NCI-H2196 treated with DMSO at 0.1 percent for 48 hours (cell line): ENCODE measurements at regions not wholly inside any gene's neighbourhood (a gene's known extent, or its start where the extent isn't known, plus 50 kb on each side); places are given as distances from the start of the nearest gene placed in this dataset.
"Not testable (repeated sequence)": the region's sequence is repeated elsewhere in the genome, so short reads cannot be mapped to it uniquely, and the experiment has no call there.

Experiments used
- DNase-seq: peaks from one replicate; lab custom pipeline; 2025; ENCODE audit not compliant: unreplicated experiment; lab: John Stamatoyannopoulos, UW

- no peak for DNase-seq
These were observed 118.1 kb upstream of the SLC39A10 start for GRCh38 chr2:195538937-195539336.

- DNase-seq = no peak
These were observed 119.2 kb upstream of the SLC39A10 start for GRCh38 chr2:195537811-195538210.

DNA sequence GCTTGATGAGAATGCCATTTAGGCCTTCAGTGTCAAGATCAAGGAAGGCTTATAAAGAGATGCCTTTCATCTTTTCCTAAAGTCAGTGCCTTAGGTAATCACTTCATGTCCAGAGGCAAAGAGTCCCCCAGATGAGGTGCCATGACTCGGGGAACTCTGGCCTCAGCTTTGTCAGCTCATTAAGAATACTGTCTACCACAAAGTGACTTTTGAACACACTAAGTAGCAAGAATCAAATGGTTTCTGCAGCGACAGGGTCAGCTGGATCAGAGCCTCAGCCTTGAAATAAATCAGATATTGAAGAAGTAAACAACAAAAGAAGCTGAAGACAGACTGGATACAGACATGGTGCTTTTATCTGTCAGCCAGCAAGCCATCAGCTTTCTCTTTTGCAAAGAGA lies 120.1 kb upstream of the SLC39A10 start:
- DNase-seq = no peak

DNA sequence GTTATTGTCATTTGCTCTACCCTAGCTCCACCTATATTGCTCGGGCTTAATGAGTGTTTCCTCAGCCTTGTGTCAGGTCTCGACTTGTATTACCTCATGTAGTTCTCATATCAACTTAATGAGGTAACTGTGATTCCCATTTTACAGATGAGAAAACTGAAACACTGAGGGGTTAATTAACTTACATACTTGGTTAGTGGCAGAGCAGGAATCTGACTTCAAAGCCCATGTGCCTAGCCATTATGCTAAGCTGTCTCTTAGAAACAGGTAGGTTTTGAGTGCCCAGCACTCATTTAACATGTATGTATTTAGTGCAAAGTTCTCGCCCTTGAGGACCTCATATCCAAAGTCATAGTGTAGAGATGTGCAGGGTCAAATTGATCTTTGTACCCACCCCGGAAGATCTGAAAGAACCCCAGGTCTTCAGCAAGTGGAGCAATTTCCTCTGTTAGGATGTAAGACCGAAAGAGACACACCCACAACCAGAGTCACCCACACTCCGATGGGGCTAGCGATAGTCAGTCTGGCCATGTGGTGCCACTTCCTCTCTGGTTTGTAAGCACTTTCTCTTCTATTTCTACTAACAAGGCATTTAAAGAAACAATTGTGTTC lies 121.0 kb upstream of the SLC39A10 start:
- no peak for DNase-seq

GRCh38 chr2:195534971-195535370 lies 122.1 kb upstream of the SLC39A10 start:
- no peak for DNase-seq

- DNase-seq = no peak
These were observed 123.0 kb upstream of the SLC39A10 start for GRCh38 chr2:195533771-195534642.

- no peak for DNase-seq
These were observed 124.3 kb upstream of the SLC39A10 start for GRCh38 chr2:195532628-195533271.

- no peak for DNase-seq
These were observed 124.8 kb upstream of the SLC39A10 start for GRCh38 chr2:195532255-195532627.

DNA sequence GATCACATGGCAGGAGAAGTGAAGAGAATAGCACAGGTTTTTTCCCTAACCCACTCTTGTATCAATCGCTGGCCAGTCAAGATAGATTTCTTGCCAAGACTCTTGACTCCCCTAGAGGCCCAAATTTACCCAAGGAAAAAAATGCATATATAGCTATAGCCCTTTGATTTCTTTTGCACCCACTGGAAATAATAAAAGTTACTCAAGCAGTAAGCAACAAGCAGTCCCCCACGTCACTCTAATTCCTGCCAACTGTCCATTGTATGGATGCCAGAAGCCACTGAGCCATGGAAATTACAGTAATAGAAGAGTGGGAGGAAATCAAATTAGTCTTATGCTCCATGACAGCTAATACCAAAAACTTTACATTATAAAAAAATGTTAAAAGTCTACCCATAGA lies 125.3 kb upstream of the SLC39A10 start:
- no peak for DNase-seq

GRCh38 chr2:195523242-195523641 lies 133.8 kb upstream of the SLC39A10 start:
- DNase-seq = not testable (repeated sequence)

- DNase-seq = no peak
These were observed 135.4 kb upstream of the SLC39A10 start for GRCh38 chr2:195521589-195521988.

- no peak for DNase-seq
These were observed 136.3 kb upstream of the SLC39A10 start for GRCh38 chr2:195520671-195521155.

GRCh38 chr2:195515551-195515950 lies 141.5 kb upstream of the SLC39A10 start:
- DNase-seq = no peak

DNA sequence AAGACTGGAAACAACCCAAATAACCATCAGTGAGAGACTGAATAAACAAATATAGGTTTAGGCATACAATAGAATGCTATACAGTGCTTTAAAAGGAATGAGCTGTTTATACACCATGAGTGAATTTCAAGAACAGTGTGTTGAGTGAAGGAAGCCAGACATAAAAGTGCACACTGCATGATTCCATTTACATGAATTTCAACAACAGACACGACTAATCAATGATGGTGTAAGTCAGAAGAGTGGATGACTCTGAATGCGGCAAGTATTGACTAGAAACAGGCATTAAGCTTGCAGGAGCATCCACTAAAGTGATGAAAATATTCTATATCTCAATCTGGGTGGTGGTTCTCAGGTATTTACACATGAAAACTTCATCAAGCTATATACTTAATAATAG lies 142.7 kb upstream of the SLC39A10 start:
- no peak for DNase-seq

- DNase-seq = no peak
These were observed 143.9 kb upstream of the SLC39A10 start for GRCh38 chr2:195513119-195513518.

DNA sequence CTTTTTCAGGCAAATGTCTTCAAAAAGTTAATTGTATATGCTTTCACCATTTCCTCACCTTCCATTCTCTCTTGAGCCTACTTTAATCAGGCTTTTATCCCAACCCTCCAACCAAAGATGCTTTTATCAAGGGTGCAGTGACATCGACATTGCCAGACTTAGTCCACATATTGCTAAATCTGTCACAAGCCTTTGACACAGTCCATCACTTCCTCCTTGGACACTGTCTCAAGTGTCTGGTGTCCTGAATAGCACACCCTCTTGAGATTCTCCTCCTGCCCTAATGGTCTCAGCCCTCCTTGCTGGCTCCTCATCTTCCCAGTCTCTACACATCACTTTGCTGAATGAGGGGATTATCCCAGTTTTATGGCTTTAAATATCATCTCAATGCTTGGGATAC lies 147.5 kb upstream of the SLC39A10 start:
- DNase-seq = no peak

- DNase-seq = no peak
These were observed 148.9 kb upstream of the SLC39A10 start for GRCh38 chr2:195508139-195508455.

DNA sequence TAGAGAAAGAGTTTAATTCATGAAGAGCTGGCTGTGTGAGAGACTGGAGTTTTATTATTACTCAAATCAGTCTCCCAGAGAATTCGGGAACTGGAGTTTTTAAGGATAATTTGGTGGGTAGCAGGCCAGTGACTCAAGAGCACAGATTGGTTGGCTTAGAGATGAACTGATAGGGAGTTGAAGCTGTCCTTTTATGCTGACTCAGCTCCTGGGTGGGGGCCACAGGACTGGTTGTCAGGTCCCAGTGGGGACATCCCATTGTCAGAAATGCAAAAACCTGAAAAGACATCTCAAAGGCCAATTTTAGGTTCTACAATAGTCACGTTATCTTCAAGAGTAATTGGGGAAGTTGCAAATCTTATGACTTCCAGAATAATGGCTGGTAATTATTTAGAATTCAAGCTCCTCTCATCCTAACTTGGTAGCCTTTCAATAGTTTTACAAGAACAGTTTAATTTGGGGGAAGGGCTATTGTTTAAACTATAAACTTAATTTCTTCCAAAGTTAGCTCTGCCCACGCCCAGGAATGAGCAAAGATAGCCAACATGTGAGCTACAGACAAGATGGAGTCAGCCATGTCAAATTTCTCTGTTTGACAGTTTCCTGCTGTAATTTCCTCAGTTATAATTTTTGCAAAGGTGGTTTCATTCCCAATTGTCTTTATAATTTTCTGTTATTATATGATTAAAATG lies 149.4 kb upstream of the SLC39A10 start:
- DNase-seq = no peak

GRCh38 chr2:195505701-195506100 lies 151.3 kb upstream of the SLC39A10 start:
- DNase-seq = no peak

DNA sequence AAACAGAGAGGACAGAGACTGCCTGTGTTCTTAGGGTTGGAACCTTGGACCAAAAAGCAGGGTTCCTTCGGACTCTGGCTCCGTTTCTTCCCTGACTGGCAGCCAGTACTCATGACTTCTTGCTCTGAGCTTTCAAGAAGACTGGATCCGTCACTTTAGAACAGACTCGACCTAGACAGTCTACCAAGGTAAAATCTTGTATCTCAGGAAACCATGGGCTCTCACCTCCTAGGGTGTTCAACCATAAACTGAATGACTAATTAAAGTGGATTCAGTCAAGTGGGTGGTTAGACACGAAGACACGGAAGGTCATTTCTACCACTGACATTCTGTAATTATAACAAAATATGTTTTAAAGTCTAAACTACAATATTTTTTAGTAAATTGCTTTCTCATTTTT lies 153.8 kb upstream of the SLC39A10 start:
- DNase-seq = no peak

DNA sequence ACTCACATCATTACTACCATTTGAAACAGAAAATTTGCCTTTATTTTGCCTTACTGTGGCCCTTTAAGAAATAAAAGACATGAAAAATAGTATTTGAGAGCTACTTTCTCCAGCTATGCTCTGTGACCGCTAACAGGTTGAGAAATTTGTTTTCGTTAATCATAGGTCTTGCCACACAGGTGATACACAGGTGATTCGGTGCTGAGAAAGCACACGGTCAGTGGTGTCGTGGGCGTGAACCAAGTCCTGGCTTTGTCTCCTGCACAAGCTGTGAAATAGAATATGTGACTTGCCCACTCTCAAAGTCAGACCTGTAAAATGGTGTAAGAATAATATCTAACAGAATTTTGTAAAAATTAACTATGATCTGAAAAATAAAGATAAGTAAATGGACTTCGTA lies 155.3 kb upstream of the SLC39A10 start:
- DNase-seq = no peak

GRCh38 chr2:195500879-195501278 lies 156.1 kb upstream of the SLC39A10 start:
- no peak for DNase-seq
